ENCODE measurements at regions not wholly inside any gene's neighbourhood (a gene's known extent, or its start where the extent isn't known, plus 50 kb on each side); places are given as distances from the start of the nearest gene placed in this dataset.
"Not testable (repeated sequence)": the region's sequence is repeated elsewhere in the genome, so short reads cannot be mapped to it uniquely, and the experiment has no call there.

DNA sequence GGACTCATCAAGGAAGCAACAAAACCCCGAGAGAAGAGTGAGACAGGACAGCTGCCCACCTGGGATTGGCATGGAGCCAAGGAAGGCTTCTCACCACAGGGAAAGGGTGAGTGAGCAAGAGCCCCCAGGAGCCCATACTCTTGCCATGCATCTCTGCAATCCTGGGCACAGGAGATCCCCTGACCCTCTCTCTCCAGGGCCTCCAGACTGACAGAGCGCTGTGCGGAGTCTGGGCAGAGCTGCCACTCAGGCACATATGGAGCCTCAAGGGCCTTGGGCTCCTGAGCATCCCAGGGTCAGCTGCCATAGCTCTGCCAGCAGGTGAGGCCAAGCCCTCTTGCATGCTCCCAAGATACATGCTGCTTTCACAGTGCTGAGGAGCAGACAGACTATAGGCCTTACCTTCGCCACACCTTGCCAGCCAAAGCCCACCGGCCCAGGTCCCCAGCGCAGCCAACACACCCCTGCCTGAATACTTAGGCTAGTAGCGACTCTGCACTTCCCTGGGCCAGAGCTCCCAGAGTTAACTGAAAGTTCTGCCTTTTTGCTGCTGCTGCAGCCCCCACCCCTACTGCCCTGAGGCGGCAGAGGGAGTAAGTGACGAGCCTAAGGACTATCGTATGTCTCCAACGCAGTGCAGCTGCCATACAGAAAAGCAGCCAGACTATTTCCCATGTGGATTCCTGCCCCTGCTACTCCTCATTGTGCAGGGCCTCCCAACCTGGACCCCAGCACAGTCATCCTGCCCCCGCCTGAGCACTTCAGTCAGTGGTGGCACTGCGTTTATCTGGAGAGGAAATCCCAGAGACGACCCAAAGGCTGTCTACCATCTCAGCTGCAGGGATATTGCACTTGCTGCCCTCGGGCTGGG is 251.6 kb downstream of the SPATA31A6 start:
- H3K4me1 ChIP-seq (replicated peaks in 1 of 2; ENCODE audit: control insufficient read depth in 2 of 2, insufficient read depth in 2 of 2, low read length in 2 of 2); H3K79me2 ChIP-seq (ENCODE audit: control insufficient read depth, insufficient read depth, low read length); ATAC-seq; H2AFZ ChIP-seq (ENCODE audit: low read depth, low read length); DNase-seq (ENCODE audit: extremely low read depth in 1 of 4, low spot score in 3 of 4); FAIRE-seq; in situ Hi-C loops (cut with MboI); intact Hi-C loops (cut with micrococcal nuclease); H3K27ac ChIP-seq (ENCODE audit: extremely low read depth, low read depth, low read length); H3K9me1 ChIP-seq (ENCODE audit: control insufficient read depth, insufficient read depth, low read length); H3K9ac ChIP-seq (ENCODE audit: insufficient read depth in 1 of 2, low read depth in 2 of 2, low read length in 2 of 2); CTCF ChIA-PET (ENCODE audit: low intra/inter-chr PET ratio); POLR2A ChIA-PET; H3K4me3 ChIP-seq; H3K36me3 ChIP-seq (ENCODE audit: control insufficient read depth, insufficient read depth, low read length); H3K27me3 ChIP-seq (ENCODE audit: control insufficient read depth in 2 of 2, insufficient read depth in 2 of 2, low read length in 2 of 2); H3K4me2 ChIP-seq (ENCODE audit: insufficient read depth, low read length); H4K20me1 ChIP-seq (replicated peaks; ENCODE audit: control insufficient read depth, insufficient read depth, low read length); BruUV-seq (replicated peaks); H3K9me3 ChIP-seq (replicated peaks; ENCODE audit: control insufficient read depth, insufficient read depth, low read depth, low read length): not testable (repeated sequence)
- 2% methylated on average over 14 of the region's 15 CpGs for WGBS (ENCODE audit: insufficient coverage, low coverage, missing lambda C conversion rate)

DNA sequence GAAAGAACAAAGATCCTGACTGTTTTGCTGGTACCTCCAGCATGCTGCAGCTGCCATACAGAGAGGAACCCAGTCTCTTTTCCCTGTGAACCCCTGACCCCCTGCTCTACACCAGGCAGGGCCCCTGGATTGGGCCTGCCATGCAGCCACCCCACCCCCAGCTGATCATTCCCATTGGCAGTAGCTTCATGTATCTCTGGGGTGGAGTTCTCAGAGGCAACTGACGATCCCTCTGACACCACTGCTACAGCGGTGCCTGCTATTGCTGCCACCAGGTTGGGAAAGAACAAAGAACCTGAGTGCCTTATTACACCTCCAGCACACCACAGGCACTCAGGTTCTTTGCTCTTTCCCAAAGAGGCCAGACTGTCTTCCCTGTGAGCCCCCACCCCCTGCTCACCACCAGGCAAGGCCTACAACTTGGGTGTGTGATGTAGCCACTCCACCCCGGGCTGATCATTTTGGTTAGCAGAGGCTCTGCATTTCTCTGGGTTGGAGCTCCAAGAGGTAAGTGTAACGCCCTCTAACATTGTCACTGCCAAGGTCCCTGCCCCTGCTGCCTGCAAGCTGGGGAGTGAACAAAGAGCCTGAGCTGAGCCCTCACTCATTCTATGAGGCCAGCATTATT is 252.4 kb downstream of the SPATA31A6 start:
- H3K79me2 ChIP-seq (ENCODE audit: control insufficient read depth, insufficient read depth, low read length); H3K27ac ChIP-seq (ENCODE audit: extremely low read depth, low read depth, low read length); H3K4me3 ChIP-seq; CTCF ChIA-PET (ENCODE audit: low intra/inter-chr PET ratio); POLR2A ChIA-PET; intact Hi-C loops (cut with micrococcal nuclease); H3K4me1 ChIP-seq (replicated peaks in 1 of 2; ENCODE audit: control insufficient read depth in 2 of 2, insufficient read depth in 2 of 2, low read length in 2 of 2); H3K9me3 ChIP-seq (replicated peaks; ENCODE audit: control insufficient read depth, insufficient read depth, low read depth, low read length); H3K27me3 ChIP-seq (ENCODE audit: control insufficient read depth in 2 of 2, insufficient read depth in 2 of 2, low read length in 2 of 2); ATAC-seq; DNase-seq (ENCODE audit: extremely low read depth in 1 of 4, low spot score in 3 of 4); in situ Hi-C loops (cut with MboI); H2AFZ ChIP-seq (ENCODE audit: low read depth, low read length); H3K4me2 ChIP-seq (ENCODE audit: insufficient read depth, low read length); FAIRE-seq; H3K9me1 ChIP-seq (ENCODE audit: control insufficient read depth, insufficient read depth, low read length); H3K36me3 ChIP-seq (ENCODE audit: control insufficient read depth, insufficient read depth, low read length); BruUV-seq (replicated peaks); H3K9ac ChIP-seq (ENCODE audit: insufficient read depth in 1 of 2, low read depth in 2 of 2, low read length in 2 of 2); H4K20me1 ChIP-seq (replicated peaks; ENCODE audit: control insufficient read depth, insufficient read depth, low read length): not testable (repeated sequence)
- 0% methylated on average over 2 of the region's 4 CpGs for WGBS (ENCODE audit: insufficient coverage, low coverage, missing lambda C conversion rate)

DNA sequence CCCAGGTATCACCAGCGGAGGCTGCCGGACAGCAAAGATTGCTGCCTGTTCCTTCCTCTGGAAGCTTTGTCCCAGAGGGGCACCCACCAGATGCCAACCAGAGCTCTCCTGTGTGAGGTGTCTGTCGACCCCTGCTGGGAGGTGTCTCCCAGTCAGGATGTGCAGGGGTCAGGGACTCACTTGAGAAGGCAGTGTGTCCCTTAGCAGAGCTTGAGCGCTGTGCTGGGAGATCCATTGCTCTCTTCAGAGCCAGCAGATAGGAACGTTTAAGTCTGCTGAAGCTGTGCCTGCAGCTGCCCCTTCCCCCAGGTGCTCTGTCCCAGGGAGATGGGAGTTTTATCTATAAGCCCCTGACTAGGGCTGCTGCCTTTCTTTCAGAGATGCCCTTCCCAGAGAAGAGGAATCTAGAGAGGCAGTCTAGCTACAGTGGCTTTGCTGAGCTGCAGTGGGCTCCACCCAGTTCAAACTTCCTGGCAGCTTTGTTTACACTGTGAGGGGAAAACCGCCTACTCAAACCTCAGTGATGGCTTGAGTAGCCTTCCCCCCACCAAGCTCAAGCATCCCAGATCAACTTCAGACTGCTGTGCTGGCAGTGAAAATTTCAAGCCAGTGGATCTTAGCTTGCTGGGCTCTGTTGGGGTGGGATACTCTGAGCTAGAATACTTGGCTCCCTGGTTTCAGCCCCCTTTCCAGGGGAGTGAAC is 253.7 kb downstream of the SPATA31A6 start:
- H3K27me3 ChIP-seq (ENCODE audit: control insufficient read depth in 2 of 2, insufficient read depth in 2 of 2, low read length in 2 of 2); DNase-seq (ENCODE audit: extremely low read depth in 1 of 4, low spot score in 3 of 4); FAIRE-seq; BruUV-seq (replicated peaks); H3K9ac ChIP-seq (ENCODE audit: insufficient read depth in 1 of 2, low read depth in 2 of 2, low read length in 2 of 2); H4K20me1 ChIP-seq (replicated peaks; ENCODE audit: control insufficient read depth, insufficient read depth, low read length); H3K36me3 ChIP-seq (ENCODE audit: control insufficient read depth, insufficient read depth, low read length); H3K4me2 ChIP-seq (ENCODE audit: insufficient read depth, low read length); H3K9me1 ChIP-seq (ENCODE audit: control insufficient read depth, insufficient read depth, low read length); POLR2A ChIA-PET; H3K9me3 ChIP-seq (replicated peaks; ENCODE audit: control insufficient read depth, insufficient read depth, low read depth, low read length); H3K4me1 ChIP-seq (replicated peaks in 1 of 2; ENCODE audit: control insufficient read depth in 2 of 2, insufficient read depth in 2 of 2, low read length in 2 of 2); H3K79me2 ChIP-seq (ENCODE audit: control insufficient read depth, insufficient read depth, low read length); intact Hi-C loops (cut with micrococcal nuclease); ATAC-seq; H2AFZ ChIP-seq (ENCODE audit: low read depth, low read length); CTCF ChIA-PET (ENCODE audit: low intra/inter-chr PET ratio); in situ Hi-C loops (cut with MboI); H3K27ac ChIP-seq (ENCODE audit: extremely low read depth, low read depth, low read length); H3K4me3 ChIP-seq: not testable (repeated sequence)
- 0% methylated on average over 2 of the region's 6 CpGs for WGBS (ENCODE audit: insufficient coverage, low coverage, missing lambda C conversion rate)
